Heart left ventricle (tissue), 16 donors: ENCODE measurements at regions not wholly inside any gene's neighbourhood (a gene's known extent, or its start where the extent isn't known, plus 50 kb on each side); places are given as distances from the start of the nearest gene placed in this dataset.

Experiments used
- ATAC-seq, 4 donors: fragments of 200-7000 bp; cut with Tn5 transposase; one replicate each; pipeline ENCODE4 v1.9.1; 2020 to 2022; ENCODE audit warnings: moderate library complexity in 4 of 4, mild to moderate bottlenecking in 3 of 4, moderate number of reproducible peaks in 1 of 4
- DNase-seq, 5 donors: peaks; one replicate each; pipeline ENCODE4 v3.0.0-alpha.2; 2020
- H3K27ac ChIP-seq, 12 donors: fragments of 200-600 bp; sonication (generic) in 4 of 12; one replicate each; pipeline versions ENCODE4 v1.5.0 to v1.8.0; 2016 to 2022; ENCODE audit warnings: mild to moderate bottlenecking in 2 of 12
- H3K27me3 ChIP-seq, 9 donors: fragments of 200-600 bp; sonication (generic) in 2 of 9; one replicate each; pipeline versions ENCODE4 v1.5.1 to v1.8.0; 2016 to 2022; ENCODE audit warnings: mild to moderate bottlenecking in 3 of 9
- H3K36me3 ChIP-seq, 9 donors: fragments of 200-600 bp; sonication (generic) in 2 of 9; one replicate each; pipeline versions ENCODE4 v1.5.0 to v1.8.0; 2018 to 2022; ENCODE audit warnings: mild to moderate bottlenecking in 2 of 9
- H3K4me1 ChIP-seq, 12 donors: fragments of 200-600 bp; sonication (generic) in 4 of 12; one replicate each; pipeline versions ENCODE4 v1.5.0 to v1.8.0; 2016 to 2022; ENCODE audit warnings: mild to moderate bottlenecking in 3 of 12
- H3K4me3 ChIP-seq, 12 donors: fragments of 200-600 bp; sonication (generic) in 4 of 12; one replicate each; pipeline versions ENCODE4 v1.5.0 to v1.8.0; 2017 to 2022; ENCODE audit warnings: mild to moderate bottlenecking in 9 of 12, moderate library complexity in 4 of 12
- H3K9me3 ChIP-seq, 12 donors: fragments of 200-600 bp; sonication (generic) in 4 of 12; one replicate each; pipeline versions ENCODE4 v1.5.0 to v1.8.0; 2016 to 2022; ENCODE audit warnings: mild to moderate bottlenecking in 1 of 12
- POLR2A ChIP-seq, 2 donors: fragments of 450-650 bp; IDR thresholded peaks; one replicate each; pipeline ENCODE4 v1.6.1; 2017; ENCODE audit warnings: antibody characterized with exemption in 2 of 2, mild to moderate bottlenecking in 2 of 2, moderate library complexity in 2 of 2
- WGBS, 4 donors: extraction: QIAGEN DNeasy Blood & Tissue Kit in 2 of 4; methylation state at CpG; one replicate each; pipeline versions ENCODE4 v1.1.5 to v1.1.7; 2013 to 2018; 5-methylcytosine and 5-hydroxymethylcytosine counted together
- intact Hi-C, 10 donors: fragments of 100-400 bp; cut with DNase I; formaldehyde crosslinking; loops; one replicate each; pipeline versions ENCODE4 v1.11.1 to v1.14.2; 2022
- TF ChIP-seq, protein P1 (sequence below), 12 donors: fragments of 200-600 bp; sonication (generic) in 4 of 12; IDR thresholded peaks; one replicate each; pipeline versions ENCODE4 v1.5.0 to v1.8.0; 2018 to 2022; ENCODE audit warnings: antibody characterized with exemption in 12 of 12, mild to moderate bottlenecking in 5 of 12
- donor health status: ischemic (EF 13 %, LVEDD 7.1; RV severe dilation, severe dysfunction).
- donor health status: healthy with polysubstance abuse.
- donor health status: DM: no; HTN: yes; CAD: no.
- donor health status: DM: no; HTN: no; CAD: no.
- donor health status: ischemic (EF 25% LVEDD 6.9; RV normal size, moderate dysfunction).
- donor health status: ischemic (EF 25% LVEDD 5.7; RV mildly dilated, moderate dysfunction).
- donor health status: healthy.
- donor health status: DM: yes; HTN: yes; CAD: no.
- donor health status: ischemic (EF 35%, LVEDD 5.7; RV mildly dilated, moderate dysfunction).
- donor health status: nonischemic (EF 11% LVEDD 7.7; RV severe dilation, severe dysfunction).
- donor health status: DM: yes; HTN: yes; CAD: no.
- donor health status: PGD.
- donor health status: ischemic (EF 29% LVEDD 5.4; RV normal size, mild dysfunction).
- donor health status: nonischemic (EF 23%, LVEDD 6.1; RV moderate dilation, normal function).

DNA sequence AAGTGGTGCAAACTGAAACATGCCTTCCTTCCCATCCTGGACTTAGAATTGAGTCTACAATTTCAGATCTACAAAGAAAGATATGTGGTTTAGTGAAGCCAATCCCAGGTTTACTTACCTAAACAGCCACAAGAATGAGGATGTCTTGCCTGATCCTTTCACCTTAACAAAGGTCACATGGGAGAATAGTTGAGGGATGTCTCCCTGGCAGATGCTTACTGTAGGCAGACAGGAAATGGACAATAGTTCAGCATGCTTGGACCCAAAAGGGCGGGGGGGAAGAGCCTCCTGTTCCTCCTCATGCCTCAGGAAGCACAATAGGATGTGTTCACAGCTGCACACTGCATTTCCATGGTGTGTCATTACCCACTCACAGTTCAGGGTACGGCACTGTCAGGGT, 492.7 kb upstream of the USP24 start:
- Histone ChIP-seq H3K27me3 (no peaks in the 10 kb centered on the region), H3K36me3 (no peaks in the 10 kb centered on the region), H3K4me1 (peaks cover 0 to 9% (median 0%) of the 10 kb centered on the region in 12 donors), H3K27ac (no peak overlapping the region), H3K4me3 (no peak overlapping the region), H3K9me3 (no peaks in the 10 kb centered on the region)
- no peak for DNase-seq
- peak in 1 of 4 donors; percentile 30 for ATAC-seq
- intact Hi-C loops, result loop anchor here in 1 of 10 donors (10.0 kb wide), 1 partner anchor 877 kb away; no protein-coding TSS in a partner anchor
- TF ChIP-seq, protein P1, sequence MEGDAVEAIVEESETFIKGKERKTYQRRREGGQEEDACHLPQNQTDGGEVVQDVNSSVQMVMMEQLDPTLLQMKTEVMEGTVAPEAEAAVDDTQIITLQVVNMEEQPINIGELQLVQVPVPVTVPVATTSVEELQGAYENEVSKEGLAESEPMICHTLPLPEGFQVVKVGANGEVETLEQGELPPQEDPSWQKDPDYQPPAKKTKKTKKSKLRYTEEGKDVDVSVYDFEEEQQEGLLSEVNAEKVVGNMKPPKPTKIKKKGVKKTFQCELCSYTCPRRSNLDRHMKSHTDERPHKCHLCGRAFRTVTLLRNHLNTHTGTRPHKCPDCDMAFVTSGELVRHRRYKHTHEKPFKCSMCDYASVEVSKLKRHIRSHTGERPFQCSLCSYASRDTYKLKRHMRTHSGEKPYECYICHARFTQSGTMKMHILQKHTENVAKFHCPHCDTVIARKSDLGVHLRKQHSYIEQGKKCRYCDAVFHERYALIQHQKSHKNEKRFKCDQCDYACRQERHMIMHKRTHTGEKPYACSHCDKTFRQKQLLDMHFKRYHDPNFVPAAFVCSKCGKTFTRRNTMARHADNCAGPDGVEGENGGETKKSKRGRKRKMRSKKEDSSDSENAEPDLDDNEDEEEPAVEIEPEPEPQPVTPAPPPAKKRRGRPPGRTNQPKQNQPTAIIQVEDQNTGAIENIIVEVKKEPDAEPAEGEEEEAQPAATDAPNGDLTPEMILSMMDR (IDR thresholded peaks at IDR 0.05), result no peak
- TF ChIP-seq POLR2A (IDR thresholded peaks at IDR 0.05), result no peak
- WGBS, 4 donors, result 65 to 95% (median 76%) methylated on average over 2 of the region's 2 CpGs

DNA sequence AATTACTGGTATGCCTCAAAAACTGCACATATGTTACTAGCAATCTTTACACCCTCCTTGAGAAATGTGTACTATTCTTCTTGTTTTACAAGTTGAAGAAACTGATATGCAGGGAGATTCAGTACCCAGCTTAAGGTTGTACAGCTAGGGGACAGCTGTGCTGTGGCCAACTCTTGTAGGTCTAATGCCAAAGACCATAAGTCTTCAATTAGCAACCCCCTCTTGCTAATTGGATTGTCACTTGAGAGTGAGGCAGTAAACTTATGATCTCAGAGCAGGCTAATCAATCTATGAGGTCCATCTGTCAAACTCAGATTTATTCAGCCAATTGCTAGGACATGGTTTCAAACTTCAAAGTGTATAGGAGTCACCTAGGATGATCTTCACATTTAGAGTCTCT, 492.0 kb upstream of the USP24 start:
- TF ChIP-seq POLR2A (IDR thresholded peaks at IDR 0.05), result no peak
- TF ChIP-seq, protein P1 (IDR thresholded peaks at IDR 0.05), result no peak
- no peak overlapping the region for H3K27ac ChIP-seq
- intact Hi-C loops, result loop anchor here in 1 of 10 donors (10.0 kb wide), 1 partner anchor 878 kb away; no protein-coding TSS in a partner anchor
- no peaks in the 10 kb centered on the region for H3K27me3 ChIP-seq
- no peaks in the 10 kb centered on the region for H3K36me3 ChIP-seq
- H3K9me3 ChIP-seq, result no peaks in the 10 kb centered on the region
- peaks cover 0 to 9% (median 0%) of the 10 kb centered on the region in 12 donors for H3K4me1 ChIP-seq
- H3K4me3 ChIP-seq, result no peak overlapping the region
- no peak for ATAC-seq
- DNase-seq, result no peak

DNA sequence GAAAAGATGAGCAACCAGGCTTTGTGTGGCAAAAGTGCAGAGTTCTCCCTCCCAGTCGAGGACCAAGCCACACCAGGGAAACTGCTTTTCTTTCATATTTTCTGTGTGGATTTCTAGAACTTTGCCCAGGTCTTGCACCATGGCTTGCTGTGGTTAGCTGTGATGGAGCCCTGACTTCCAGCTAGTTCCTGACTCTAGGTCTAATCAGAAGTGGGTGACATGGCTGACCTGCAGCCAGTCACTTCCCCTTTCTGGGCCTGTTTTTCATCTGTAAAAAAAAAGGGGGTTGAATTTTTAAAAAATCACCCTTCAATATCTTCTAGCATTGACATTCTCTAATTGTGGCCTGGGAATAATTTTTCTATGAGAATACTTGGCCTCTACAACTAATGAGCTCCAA, 491.2 kb upstream of the USP24 start:
- Histone ChIP-seq H3K4me3 (no peak overlapping the region), H3K36me3 (no peaks in the 10 kb centered on the region), H3K27ac (no peak overlapping the region), H3K9me3 (no peaks in the 10 kb centered on the region), H3K4me1 (peaks cover 0 to 9% (median 0%) of the 10 kb centered on the region in 12 donors), H3K27me3 (no peaks in the 10 kb centered on the region)
- DNase-seq (no peak), ATAC-seq (no peak)
- intact Hi-C loops, result loop anchor here in 1 of 10 donors (10.0 kb wide), 1 partner anchor 878 kb away; no protein-coding TSS in a partner anchor
- TF ChIP-seq POLR2A (IDR thresholded peaks at IDR 0.05), result no peak
- TF ChIP-seq, protein P1 (IDR thresholded peaks at IDR 0.05), result no peak
- WGBS, 4 donors, result 77 to 100% (median 92%) methylated on average over 1 of the region's 1 CpG

DNA sequence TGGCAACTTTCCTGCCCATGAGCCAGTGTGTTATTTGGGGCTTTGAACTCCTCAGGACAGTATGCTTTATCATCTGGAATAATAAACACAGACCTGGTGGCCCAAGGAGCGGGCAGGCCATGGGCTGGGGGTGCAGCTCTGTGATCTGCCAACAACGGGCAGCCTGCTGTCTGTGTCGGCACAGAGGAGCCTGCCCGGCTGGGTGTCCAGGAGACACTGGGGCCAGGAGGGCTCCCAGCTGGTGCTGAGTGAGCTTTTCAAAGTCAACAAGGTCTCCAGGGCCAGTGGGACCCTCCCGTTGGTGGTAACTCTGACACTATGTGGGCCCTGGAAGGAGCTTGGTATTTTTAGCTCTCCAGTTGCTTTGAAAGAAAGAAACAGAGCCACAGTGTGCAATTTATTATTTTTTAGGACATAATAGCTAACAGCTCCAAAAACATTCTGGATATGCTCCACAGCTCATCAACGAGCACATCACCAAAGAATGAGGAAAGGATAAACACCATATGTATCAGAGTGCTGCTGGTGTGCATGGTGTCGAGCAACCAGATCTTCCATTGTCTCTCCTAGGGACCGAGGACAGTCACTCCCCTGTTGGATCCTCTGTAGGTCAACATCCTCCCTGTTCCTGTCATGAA, 488.7 kb upstream of the USP24 start:
- H3K27me3 ChIP-seq, result no peaks in the 10 kb centered on the region
- intact Hi-C loops, result loop anchor here in 2 of 10 donors (5.0 to 10.0 kb wide), 2 partner anchors 873 to 881 kb away; partner anchors contain the start of gene PLPP3 (in 1 of the 2)
- no peak overlapping the region for H3K4me3 ChIP-seq
- 78 to 85% (median 80%) methylated on average over 8 of the region's 8 CpGs for WGBS, 4 donors
- H3K9me3 ChIP-seq, result no peaks in the 10 kb centered on the region
- no peak overlapping the region for H3K27ac ChIP-seq
- no peaks in the 10 kb centered on the region for H3K36me3 ChIP-seq
- TF ChIP-seq, protein P1 (IDR thresholded peaks at IDR 0.05), result no peak
- TF ChIP-seq POLR2A (IDR thresholded peaks at IDR 0.05), result no peak
- DNase-seq, result no peak
- peak in 1 of 4 donors; percentile 16 for ATAC-seq
- H3K4me1 ChIP-seq, result peaks cover 0 to 8% (median 0%) of the 10 kb centered on the region in 12 donors
